Astrocyte (in vitro differentiated cells and primary cell): ENCODE measurements at regions not wholly inside any gene's neighbourhood (a gene's known extent, or its start where the extent isn't known, plus 50 kb on each side); places are given as distances from the start of the nearest gene placed in this dataset.

Experiments
- DNase-seq: peaks from one replicate; pipeline ENCODE4 v3.0.0-alpha.2; 2010; ENCODE audit warnings: low read depth
- FAIRE-seq: peaks from 2 replicates; lab custom pipeline; 2011; peaks lifted over from hg19 to GRCh38; lab: Jason Lieb, UNC
- H2AFZ ChIP-seq: 2 replicates; pipeline ENCODE4 v1.6.0; 2012; ENCODE audit warnings: low read depth, low read length, inconsistent platforms
- H3K27ac ChIP-seq: 2 replicates; pipeline ENCODE4 v1.5.1; 2011; ENCODE audit warnings: low read depth, low read length, inconsistent platforms
- H3K27me3 ChIP-seq: 2 replicates; pipeline ENCODE4 v1.6.0; 2011; ENCODE audit warnings: low read length, inconsistent platforms; ENCODE audit not compliant: insufficient read depth
- H3K36me3 ChIP-seq: 2 replicates; pipeline ENCODE4 v1.5.1; 2011; ENCODE audit warnings: low read length, inconsistent platforms; ENCODE audit not compliant: insufficient read depth
- H3K4me1 ChIP-seq: 2 replicates; pipeline ENCODE4 v1.5.1; 2011; ENCODE audit warnings: low read length, inconsistent platforms; ENCODE audit not compliant: insufficient read depth
- H3K4me2 ChIP-seq: 2 replicates; pipeline ENCODE4 v1.6.0; 2012; ENCODE audit warnings: low read length, inconsistent platforms
- H3K4me3 ChIP-seq: 2 replicates; pipeline ENCODE4 v1.5.1; 2011; ENCODE audit warnings: low read depth, mild to moderate bottlenecking, low read length, inconsistent platforms; ENCODE audit not compliant: insufficient read depth
- H3K79me2 ChIP-seq: 2 replicates; pipeline ENCODE4 v1.6.0; 2012; ENCODE audit warnings: mild to moderate bottlenecking, low read length, inconsistent platforms; ENCODE audit not compliant: insufficient read depth
- H3K9ac ChIP-seq: 2 replicates; pipeline ENCODE4 v1.6.0; 2012; ENCODE audit warnings: mild to moderate bottlenecking, low read length, inconsistent platforms
- H3K9me3 ChIP-seq: 2 replicates; pipeline ENCODE4 v1.5.1; 2012; ENCODE audit warnings: low read depth, mild to moderate bottlenecking, low read length, inconsistent platforms; ENCODE audit not compliant: insufficient read depth
- H4K20me1 ChIP-seq: 2 replicates; pipeline ENCODE4 v1.6.0; 2012; ENCODE audit warnings: low read length, inconsistent platforms; ENCODE audit not compliant: insufficient read depth
- H3K27ac Mint-ChIP-seq: one replicate; pipeline ENCODE4 v1.8.0; 2021; ENCODE audit warnings: mild to moderate bottlenecking, mixed read lengths; ENCODE audit not compliant: unreplicated experiment
- H3K27me3 Mint-ChIP-seq: one replicate; pipeline ENCODE4 v1.8.0; 2021; ENCODE audit warnings: low read depth, mixed read lengths; ENCODE audit not compliant: unreplicated experiment
- H3K36me3 Mint-ChIP-seq: one replicate; pipeline ENCODE4 v1.8.0; 2021; ENCODE audit warnings: low read depth, mixed read lengths; ENCODE audit not compliant: unreplicated experiment
- H3K4me1 Mint-ChIP-seq: one replicate; pipeline ENCODE4 v1.8.0; 2021; ENCODE audit warnings: low read depth, mixed read lengths; ENCODE audit not compliant: unreplicated experiment
- H3K4me3 Mint-ChIP-seq: one replicate; pipeline ENCODE4 v1.8.0; 2021; ENCODE audit warnings: mild to moderate bottlenecking, moderate library complexity, mixed read lengths; ENCODE audit not compliant: unreplicated experiment
- H3K9me3 Mint-ChIP-seq: one replicate; pipeline ENCODE4 v1.8.0; 2021; ENCODE audit warnings: mild to moderate bottlenecking, mixed read lengths; ENCODE audit not compliant: unreplicated experiment
- CTCF ChIP-seq: IDR thresholded peaks from 2 replicates; pipeline ENCODE4 v1.5.1; 2011; ENCODE audit warnings: low read depth, mild to moderate bottlenecking, inconsistent platforms, low read length, moderate library complexity; ENCODE audit not compliant: insufficient read depth
- EZH2 ChIP-seq: IDR thresholded peaks from 2 replicates; pipeline ENCODE4 v1.6.1; 2012; ENCODE audit warnings: mild to moderate bottlenecking, low read length, inconsistent platforms; ENCODE audit not compliant: insufficient read depth

DNA sequence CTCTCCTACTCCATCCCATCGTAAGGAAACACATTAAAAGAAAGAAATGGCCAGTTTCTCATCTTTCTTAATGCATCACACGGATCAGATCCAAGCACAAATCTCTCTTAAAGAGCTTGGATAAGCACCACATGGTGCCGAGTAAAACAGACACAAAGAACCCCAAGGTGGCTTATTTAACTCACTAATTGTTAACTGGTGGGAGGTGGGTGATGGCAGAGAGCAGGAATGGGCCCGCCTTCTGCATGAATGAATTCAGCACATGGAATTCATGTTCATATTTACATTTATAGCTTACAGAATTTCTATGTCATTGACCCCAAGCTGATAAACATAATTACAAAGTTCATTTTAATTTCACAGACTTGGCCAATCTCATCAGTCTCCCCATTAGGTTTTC is 89.9 kb downstream of the MZT1 start:
- Histone ChIP-seq H3K4me1 (no peaks in the 10 kb centered on the region), H3K4me2 (no peak overlapping the region), H3K4me3 (no peak overlapping the region), H3K27me3 (no peaks in the 10 kb centered on the region), H3K79me2 (no peaks in the 10 kb centered on the region), H3K27ac (no peak overlapping the region), H3K9ac (no peak overlapping the region), H3K9me3 (no peaks in the 10 kb centered on the region), H2AFZ (peak overlapping the region; percentile 32), H3K36me3 (no peaks in the 10 kb centered on the region), H4K20me1 (no peaks in the 10 kb centered on the region)
- H3K9me3 Mint-ChIP-seq: no peaks in the 10 kb centered on the region
- no peak for DNase-seq
- H3K27ac Mint-ChIP-seq: no peak overlapping the region
- H3K4me3 Mint-ChIP-seq: no peak overlapping the region
- H3K4me1 Mint-ChIP-seq: peaks cover 9% of the 10 kb centered on the region
- no peaks in the 10 kb centered on the region for H3K36me3 Mint-ChIP-seq
- FAIRE-seq: no peak
- no peak for TF ChIP-seq CTCF
- TF ChIP-seq EZH2: no peak
- H3K27me3 Mint-ChIP-seq: no peaks in the 10 kb centered on the region

DNA sequence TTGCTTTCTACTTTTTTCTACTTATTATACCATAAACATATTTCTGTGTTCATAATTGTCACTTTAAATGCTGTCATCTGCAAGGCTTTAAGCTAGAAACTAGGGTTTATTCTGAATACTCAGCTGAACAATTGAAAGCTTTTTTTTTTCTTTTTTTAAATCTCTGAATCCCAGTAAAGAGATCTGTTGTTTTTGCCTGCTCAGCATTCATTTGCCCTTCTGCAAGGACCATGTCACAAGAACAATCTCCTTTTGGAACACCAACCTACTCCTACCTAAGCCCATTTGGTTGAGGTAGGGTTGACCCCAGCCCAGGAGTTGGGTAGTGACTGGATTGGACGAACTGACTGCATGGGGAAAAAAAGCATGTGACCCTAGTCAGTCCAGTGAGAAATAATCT is 92.6 kb downstream of the MZT1 start:
- DNase-seq: no peak
- peaks cover 9% of the 10 kb centered on the region for H3K4me1 Mint-ChIP-seq
- H3K9ac ChIP-seq: no peak overlapping the region

More for the DNA sequence above, 92.6 kb downstream of the MZT1 start:
- Histone ChIP-seq H4K20me1 (no peaks in the 10 kb centered on the region), H3K27ac (no peak overlapping the region), H3K4me1 (no peaks in the 10 kb centered on the region), H3K79me2 (no peaks in the 10 kb centered on the region), H3K9me3 (no peaks in the 10 kb centered on the region), H3K27me3 (no peaks in the 10 kb centered on the region), H3K36me3 (no peaks in the 10 kb centered on the region), H3K4me3 (no peak overlapping the region), H2AFZ (no peak overlapping the region), H3K4me2 (no peak overlapping the region)
- H3K27ac Mint-ChIP-seq: no peak overlapping the region
- no peaks in the 10 kb centered on the region for H3K9me3 Mint-ChIP-seq
- no peak overlapping the region for H3K4me3 Mint-ChIP-seq
- no peaks in the 10 kb centered on the region for H3K36me3 Mint-ChIP-seq
- no peaks in the 10 kb centered on the region for H3K27me3 Mint-ChIP-seq
- FAIRE-seq: no peak
- TF ChIP-seq EZH2: no peak
- no peak for TF ChIP-seq CTCF
